DND-41 (cell line): ENCODE measurements at regions not wholly inside any gene's neighbourhood (a gene's known extent, or its start where the extent isn't known, plus 50 kb on each side); places are given as distances from the start of the nearest gene placed in this dataset.
A peak's percentile ranks its signal among the peaks of the same experiment; 100 is the strongest.

Experiments
- ATAC-seq: fragments of 200-7000 bp; cut with Tn5 transposase; 3 replicates; pipeline ENCODE4 v1.9.1; 2021; ENCODE audit warnings: low read depth; ENCODE audit not compliant: insufficient read depth
- DNase-seq: peaks from one replicate; pipeline ENCODE4 v3.0.0-alpha.2; 2020
- H2AFZ ChIP-seq: 2 replicates; pipeline ENCODE4 v1.6.0; 2012; ENCODE audit warnings: low read depth, low read length
- H3K27ac ChIP-seq: 2 replicates; pipeline ENCODE4 v1.5.1; 2012; ENCODE audit warnings: low read length, inconsistent platforms
- H3K27me3 ChIP-seq: fragments of 200-600 bp; sonication (generic); 2 replicates; pipeline ENCODE4 v1.6.0; 2012; ENCODE audit warnings: low read length, mild to moderate bottlenecking, inconsistent platforms; ENCODE audit not compliant: insufficient read depth, poor library complexity
- H3K36me3 ChIP-seq: 2 replicates; pipeline ENCODE4 v1.5.1; 2012; ENCODE audit warnings: low read length, inconsistent platforms; ENCODE audit not compliant: insufficient read depth
- H3K4me1 ChIP-seq: 2 replicates; pipeline ENCODE4 v1.5.1; 2012; ENCODE audit warnings: mild to moderate bottlenecking, low read length; ENCODE audit not compliant: insufficient read depth
- H3K4me2 ChIP-seq: 2 replicates; pipeline ENCODE4 v1.6.0; 2012; ENCODE audit warnings: mild to moderate bottlenecking, moderate library complexity, low read length, inconsistent platforms; ENCODE audit not compliant: insufficient read depth
- H3K4me3 ChIP-seq, 2 experiments: fragments of 200-600 bp in 1 of 2; shearing (Covaris generic) in 1 of 2; 2 replicates each; pipeline ENCODE4 v1.5.1; 2012 to 2016; ENCODE audit warnings: inconsistent platforms in 2 of 2, low read length in 2 of 2, mild to moderate bottlenecking in 2 of 2, low read depth in 1 of 2, moderate library complexity in 1 of 2
- H3K79me2 ChIP-seq: 2 replicates; pipeline ENCODE4 v1.6.0; 2012; ENCODE audit warnings: low read length, inconsistent platforms; ENCODE audit not compliant: insufficient read depth
- H3K9ac ChIP-seq: 2 replicates; pipeline ENCODE4 v1.6.0; 2012; ENCODE audit warnings: low read depth, mild to moderate bottlenecking, inconsistent platforms, low read length, moderate library complexity
- H3K9me3 ChIP-seq: 2 replicates; pipeline ENCODE4 v1.5.1; 2012; ENCODE audit warnings: low read length, moderate library complexity, mild to moderate bottlenecking, inconsistent platforms; ENCODE audit not compliant: insufficient read depth, severe bottlenecking
- H4K20me1 ChIP-seq: 2 replicates; pipeline ENCODE4 v1.6.0; 2012; ENCODE audit warnings: low read length; ENCODE audit not compliant: insufficient read depth
- EZH2 ChIP-seq: IDR thresholded peaks from 3 replicates; pipeline ENCODE4 v1.6.1; 2012; ENCODE audit warnings: borderline replicate concordance, low read depth, mild to moderate bottlenecking, moderate library complexity, low read length, inconsistent platforms; ENCODE audit not compliant: severe bottlenecking
- TF ChIP-seq, protein P1 (sequence below): IDR thresholded peaks from 2 replicates; pipeline ENCODE4 v1.5.1; 2012; ENCODE audit warnings: borderline replicate concordance, low read length, moderate library complexity, mild to moderate bottlenecking; ENCODE audit not compliant: poor library complexity, severe bottlenecking; ENCODE audit errors: extremely low read depth

DNA sequence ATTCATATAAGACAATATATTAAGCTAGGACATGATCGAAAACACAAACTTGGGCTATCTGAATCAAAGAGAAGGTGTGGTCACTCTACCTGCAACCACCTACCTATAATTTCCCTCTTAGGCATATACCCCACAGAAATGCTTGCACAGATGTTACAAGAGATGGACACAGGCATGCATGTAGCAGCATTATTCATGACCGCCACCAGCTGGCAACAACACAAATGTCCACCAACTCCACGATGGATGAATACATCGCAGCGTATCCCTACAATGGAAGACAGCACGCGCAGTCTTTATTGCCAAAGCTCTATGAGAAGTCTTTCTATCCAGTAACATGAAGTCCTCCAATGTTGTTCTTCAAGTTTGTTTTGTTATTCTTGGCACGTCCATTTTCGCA, 90.8 kb downstream of the ARL4C start:
- peaks cover 12% of the 10 kb centered on the region for H3K4me1 ChIP-seq
- no peaks in the 10 kb centered on the region for H3K79me2 ChIP-seq
- no peak for DNase-seq
- no peak overlapping the region for H3K4me2 ChIP-seq
- no peak overlapping the region for H3K27ac ChIP-seq
- no peaks in the 10 kb centered on the region for H3K27me3 ChIP-seq
- H4K20me1 ChIP-seq, result no peaks in the 10 kb centered on the region
- H3K36me3 ChIP-seq, result no peaks in the 10 kb centered on the region
- no peak for TF ChIP-seq EZH2
- TF ChIP-seq, protein P1, sequence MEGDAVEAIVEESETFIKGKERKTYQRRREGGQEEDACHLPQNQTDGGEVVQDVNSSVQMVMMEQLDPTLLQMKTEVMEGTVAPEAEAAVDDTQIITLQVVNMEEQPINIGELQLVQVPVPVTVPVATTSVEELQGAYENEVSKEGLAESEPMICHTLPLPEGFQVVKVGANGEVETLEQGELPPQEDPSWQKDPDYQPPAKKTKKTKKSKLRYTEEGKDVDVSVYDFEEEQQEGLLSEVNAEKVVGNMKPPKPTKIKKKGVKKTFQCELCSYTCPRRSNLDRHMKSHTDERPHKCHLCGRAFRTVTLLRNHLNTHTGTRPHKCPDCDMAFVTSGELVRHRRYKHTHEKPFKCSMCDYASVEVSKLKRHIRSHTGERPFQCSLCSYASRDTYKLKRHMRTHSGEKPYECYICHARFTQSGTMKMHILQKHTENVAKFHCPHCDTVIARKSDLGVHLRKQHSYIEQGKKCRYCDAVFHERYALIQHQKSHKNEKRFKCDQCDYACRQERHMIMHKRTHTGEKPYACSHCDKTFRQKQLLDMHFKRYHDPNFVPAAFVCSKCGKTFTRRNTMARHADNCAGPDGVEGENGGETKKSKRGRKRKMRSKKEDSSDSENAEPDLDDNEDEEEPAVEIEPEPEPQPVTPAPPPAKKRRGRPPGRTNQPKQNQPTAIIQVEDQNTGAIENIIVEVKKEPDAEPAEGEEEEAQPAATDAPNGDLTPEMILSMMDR, result no peak
- no peak overlapping the region for H3K9ac ChIP-seq
- no peaks in the 10 kb centered on the region for H3K9me3 ChIP-seq
- no peak overlapping the region for H2AFZ ChIP-seq
- H3K4me3 ChIP-seq, result no peak overlapping the region
- ATAC-seq, result no peak

DNA sequence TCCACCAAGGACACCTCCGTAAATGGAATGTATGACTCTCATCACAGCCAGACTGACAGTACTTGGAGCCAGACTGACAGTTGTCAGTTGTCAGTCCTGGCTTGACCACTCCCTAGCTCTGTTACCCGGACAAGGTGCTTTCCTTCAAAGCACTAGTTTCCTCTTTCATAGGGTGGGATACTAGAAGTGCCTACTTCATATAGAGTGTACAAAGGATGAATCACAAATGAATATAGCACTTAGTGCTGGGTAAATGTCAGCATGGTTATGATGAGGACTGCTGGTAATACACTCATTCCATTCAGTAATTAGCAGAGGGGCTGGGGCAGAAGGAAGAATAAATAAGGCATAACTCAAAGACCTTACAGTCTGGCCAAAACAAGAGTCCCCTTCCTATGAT, 91.4 kb downstream of the ARL4C start:
- Histone ChIP-seq H3K79me2 (no peaks in the 10 kb centered on the region), H4K20me1 (no peaks in the 10 kb centered on the region), H3K9me3 (no peaks in the 10 kb centered on the region), H3K4me3 (no peak overlapping the region), H3K9ac (no peak overlapping the region), H2AFZ (no peak overlapping the region), H3K27ac (no peak overlapping the region), H3K36me3 (no peaks in the 10 kb centered on the region), H3K4me1 (peaks cover 18% of the 10 kb centered on the region), H3K27me3 (no peaks in the 10 kb centered on the region), H3K4me2 (no peak overlapping the region)
- no peak for TF ChIP-seq EZH2
- TF ChIP-seq, protein P1, result no peak
- ATAC-seq (no peak), DNase-seq (no peak)

DNA sequence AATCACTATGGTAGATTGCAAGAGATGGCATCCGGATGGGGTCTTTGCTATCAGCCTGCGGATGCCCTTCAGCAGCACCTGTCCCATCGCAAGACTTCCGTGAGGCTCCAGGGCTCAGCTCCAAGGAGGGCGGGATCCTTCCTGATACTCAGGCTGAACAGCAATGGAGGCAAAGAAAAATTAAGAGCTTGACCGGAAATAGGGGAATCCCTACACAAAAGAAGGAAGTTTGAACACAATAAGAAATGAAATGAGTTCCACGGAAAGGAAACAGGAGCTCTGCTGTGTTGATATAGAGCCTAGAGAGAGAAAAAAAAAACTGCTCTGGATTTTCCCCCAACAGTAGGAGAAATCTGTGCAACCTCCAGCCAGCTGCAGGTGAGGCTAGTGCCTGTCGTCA, 91.9 kb downstream of the ARL4C start:
- DNase-seq (no peak), ATAC-seq (no peak)
- no peak overlapping the region for H3K9ac ChIP-seq
- peaks cover 22% of the 10 kb centered on the region for H3K4me1 ChIP-seq
- H3K79me2 ChIP-seq, result no peaks in the 10 kb centered on the region
- no peak overlapping the region for H3K27ac ChIP-seq
- H3K27me3 ChIP-seq, result no peaks in the 10 kb centered on the region
- TF ChIP-seq, protein P1, result no peak
- no peak for TF ChIP-seq EZH2
- no peak overlapping the region for H2AFZ ChIP-seq
- no peaks in the 10 kb centered on the region for H3K9me3 ChIP-seq
- H4K20me1 ChIP-seq, result no peaks in the 10 kb centered on the region
- no peak overlapping the region for H3K4me2 ChIP-seq
- H3K36me3 ChIP-seq, result no peaks in the 10 kb centered on the region
- H3K4me3 ChIP-seq, result no peak overlapping the region

GRCh38 chr2:234403751-234404150, 93.1 kb downstream of the ARL4C start:
- Histone ChIP-seq H3K79me2 (no peaks in the 10 kb centered on the region), H3K27ac (peak overlapping the region; percentile 7; the same call in 1 of the 2 replicates), H3K4me3 (no peak overlapping the region), H3K4me2 (no peak overlapping the region), H3K9me3 (no peaks in the 10 kb centered on the region), H4K20me1 (no peaks in the 10 kb centered on the region), H3K36me3 (no peaks in the 10 kb centered on the region), H3K27me3 (no peaks in the 10 kb centered on the region), H2AFZ (no peak overlapping the region), H3K4me1 (peaks cover 31% of the 10 kb centered on the region), H3K9ac (no peak overlapping the region)
- DNase-seq, result no peak
- TF ChIP-seq EZH2, result no peak
- TF ChIP-seq, protein P1, result no peak
- no peak for ATAC-seq
